MCF 10A (cell line): ENCODE measurements at regions not wholly inside any gene's neighbourhood (a gene's known extent, or its start where the extent isn't known, plus 50 kb on each side); places are given as distances from the start of the nearest gene placed in this dataset.

Experiments used
- BruUV-seq: library from RNA; stranded (reverse); fragments of 400-500 nt; replicated peaks from 2 replicates; lab custom pipeline; 2021; lab: Mats Ljungman, UMichigan
- CTCF ChIA-PET: fragments of 300-600 bp; sonication (Branson Sonifier 250); formaldehyde crosslinking; extraction: SDS; loops from one replicate; lab custom pipeline; 2021; ENCODE audit warnings: antibody characterized with exemption, inconsistent platforms; lab: Yijun Ruan, JAX
- POLR2A ChIA-PET: fragments of 300-600, 350-650 bp; sonication (Branson Sonifier 250); formaldehyde crosslinking; extraction: SDS; loops from one replicate; lab custom pipeline; 2020; ENCODE audit warnings: antibody characterized with exemption, inconsistent platforms; lab: Yijun Ruan, JAX
- DNase-seq: peaks from one replicate; pipeline ENCODE4 v3.0.0-alpha.2; 2018; ENCODE audit not compliant: unreplicated experiment
- H3K27ac Mint-ChIP-seq: one replicate; pipeline ENCODE4 v1.8.0; 2022; ENCODE audit warnings: mild to moderate bottlenecking, low read depth, mixed read lengths; ENCODE audit not compliant: unreplicated experiment
- H3K27me3 Mint-ChIP-seq: one replicate; pipeline ENCODE4 v1.8.0; 2022; ENCODE audit warnings: mixed read lengths; ENCODE audit not compliant: insufficient read depth, unreplicated experiment
- H3K36me3 Mint-ChIP-seq: one replicate; pipeline ENCODE4 v1.8.0; 2022; ENCODE audit warnings: mild to moderate bottlenecking, moderate library complexity, mixed read lengths; ENCODE audit not compliant: insufficient read depth, unreplicated experiment
- H3K4me1 Mint-ChIP-seq: one replicate; pipeline ENCODE4 v1.8.0; 2022; ENCODE audit warnings: mixed read lengths; ENCODE audit not compliant: insufficient read depth, unreplicated experiment
- H3K4me3 Mint-ChIP-seq: one replicate; pipeline ENCODE4 v1.8.0; 2022; ENCODE audit warnings: mild to moderate bottlenecking, moderate library complexity, mixed read lengths; ENCODE audit not compliant: unreplicated experiment
- H3K9me3 Mint-ChIP-seq: one replicate; pipeline ENCODE4 v1.8.0; 2022; ENCODE audit warnings: mixed read lengths; ENCODE audit not compliant: unreplicated experiment
- CTCF ChIP-seq: fragments of 200-600 bp; IDR thresholded peaks from one replicate; pipeline ENCODE4 v1.8.0; 2022; ENCODE audit warnings: antibody characterized with exemption, mild to moderate bottlenecking; ENCODE audit not compliant: unreplicated experiment
- intact Hi-C: fragments of 100-400 bp; cut with micrococcal nuclease; formaldehyde crosslinking; loops from 2 replicates; pipeline ENCODE4 v1.14.1; 2022

GRCh38 chr15:39283531-39283930 is 297.3 kb upstream of the THBS1 start:
- CTCF ChIA-PET = no interaction called here
- no peak for TF ChIP-seq CTCF
- Mint-ChIP-seq H3K27me3 (no peaks in the 10 kb centered on the region), H3K4me1 (peaks cover 34% of the 10 kb centered on the region), H3K27ac (peak overlapping the region; percentile 72), H3K4me3 (no peak overlapping the region), H3K36me3 (no peaks in the 10 kb centered on the region), H3K9me3 (peaks cover 4% of the 10 kb centered on the region)
- intact Hi-C loops = no loop called here
- POLR2A ChIA-PET = no interaction called here
- BruUV-seq = no TSS peak
- DNase-seq = no peak

- intact Hi-C loops = no loop called here
- H3K4me1 Mint-ChIP-seq = peaks cover 34% of the 10 kb centered on the region
- H3K27me3 Mint-ChIP-seq = no peaks in the 10 kb centered on the region
- no peak overlapping the region for H3K4me3 Mint-ChIP-seq
- TF ChIP-seq CTCF = no peak
- H3K27ac Mint-ChIP-seq = no peak overlapping the region
- ChIA-PET CTCF (no interaction called here), POLR2A (interaction anchor here (0.6 to 0.7 kb wide), 2 partner anchors 31 to 51 kb away, joined by 3 read pairs; no protein-coding TSS in a partner anchor)
- DNase-seq = no peak
- no peaks in the 10 kb centered on the region for H3K9me3 Mint-ChIP-seq
- H3K36me3 Mint-ChIP-seq = no peaks in the 10 kb centered on the region
- BruUV-seq = no TSS peak
These were observed 295.8 kb upstream of the THBS1 start for GRCh38 chr15:39285071-39285470.

GRCh38 chr15:39285663-39286062 is 295.2 kb upstream of the THBS1 start:
- Mint-ChIP-seq H3K9me3 (no peaks in the 10 kb centered on the region), H3K4me1 (peaks cover 34% of the 10 kb centered on the region)

GRCh38 chr15:39286706-39287105 is 294.2 kb upstream of the THBS1 start:
- POLR2A ChIA-PET = interaction anchor here (0.7 to 0.9 kb wide), 2 partner anchors 12 to 88 kb away, joined by 3 to 5 read pairs; no protein-coding TSS in a partner anchor
- CTCF ChIA-PET = interaction anchor here (0.6 to 0.7 kb wide), 2 partner anchors 114 to 265 kb away, joined by 3 to 4 read pairs; no protein-coding TSS in a partner anchor
- no peaks in the 10 kb centered on the region for H3K36me3 Mint-ChIP-seq
- H3K27ac Mint-ChIP-seq = peak overlapping the region; percentile 39
- H3K4me1 Mint-ChIP-seq = peaks cover 34% of the 10 kb centered on the region
- no peak for TF ChIP-seq CTCF
- H3K27me3 Mint-ChIP-seq = no peaks in the 10 kb centered on the region
- H3K9me3 Mint-ChIP-seq = peaks cover 2% of the 10 kb centered on the region
- no peak overlapping the region for H3K4me3 Mint-ChIP-seq
- BruUV-seq = no TSS peak
- intact Hi-C loops = no loop called here
- no peak for DNase-seq

More at GRCh38 chr15:39285663-39286062, 295.2 kb upstream of the THBS1 start:
- BruUV-seq = no TSS peak
- ChIA-PET CTCF (no interaction called here), POLR2A (no interaction called here)
- intact Hi-C loops = no loop called here
- Mint-ChIP-seq H3K4me3 (no peak overlapping the region), H3K27ac (no peak overlapping the region), H3K36me3 (no peaks in the 10 kb centered on the region), H3K27me3 (no peaks in the 10 kb centered on the region)
- TF ChIP-seq CTCF = no peak
- DNase-seq = no peak
